ENCODE measurements at regions not wholly inside any gene's neighbourhood (a gene's known extent, or its start where the extent isn't known, plus 50 kb on each side); places are given as distances from the start of the nearest gene placed in this dataset.

DNA sequence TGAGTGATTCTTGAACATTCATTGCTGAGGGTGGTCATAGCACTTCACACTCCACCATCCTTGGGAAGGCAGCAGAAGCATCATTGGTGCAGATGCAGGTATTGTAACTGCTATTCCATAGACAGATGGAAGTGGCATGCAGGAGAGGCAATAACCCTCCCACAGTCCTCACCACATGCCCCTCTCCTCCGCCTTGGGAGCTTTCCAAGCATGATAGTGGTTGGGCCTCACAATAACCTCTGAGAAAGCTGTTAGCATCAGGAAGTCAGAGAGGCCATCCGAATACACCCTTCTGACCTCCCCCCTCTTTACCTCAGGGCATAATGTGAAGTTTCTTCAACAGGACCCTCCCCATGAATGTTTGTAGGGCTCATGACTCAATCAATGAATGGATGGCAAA, 177.9 kb downstream of the KATNAL1 start:
- TF ChIP-seq CTCF (IDR thresholded peaks at IDR 0.05) (no peak), POLR2A (IDR thresholded peaks at IDR 0.05) (no peak), POLR2AphosphoS5 (IDR thresholded peaks at IDR 0.05) (no peak)

Data from transverse colon (tissue), 4 donors.